CD8-positive, alpha-beta memory T cell (primary cell): ENCODE measurements at regions not wholly inside any gene's neighbourhood (a gene's known extent, or its start where the extent isn't known, plus 50 kb on each side); places are given as distances from the start of the nearest gene placed in this dataset.
A peak's percentile ranks its signal among the peaks of the same experiment; 100 is the strongest.

Source experiments
- CTCF ChIA-PET: fragments of 350-600 bp; sonication (Branson Sonifier 250); formaldehyde crosslinking; loops from one replicate; lab custom pipeline; 2021; ENCODE audit warnings: antibody characterized with exemption; lab: Charles Lee
- POLR2A ChIA-PET: fragments of 350-600 bp; sonication (Branson Sonifier 250); formaldehyde crosslinking; loops from one replicate; lab custom pipeline; 2021; ENCODE audit warnings: antibody characterized with exemption; lab: Charles Lee
- DNase-seq, 5 donors: peaks; one replicate each; pipeline versions ENCODE4 v3.0.0 to v3.0.0-alpha.2; 2020 to 2022; ENCODE audit warnings: mixed read lengths in 1 of 5
- H3K27ac ChIP-seq: one replicate; pipeline ENCODE4 v1.7.0; 2013; ENCODE audit warnings: low read depth, mild to moderate bottlenecking, low read length, moderate library complexity
- H3K27me3 ChIP-seq: 2 replicates; pipeline ENCODE4 v1.7.0; 2013; ENCODE audit warnings: low read length, mild to moderate bottlenecking; ENCODE audit not compliant: insufficient read depth, poor library complexity, severe bottlenecking
- H3K36me3 ChIP-seq: 2 replicates; pipeline ENCODE4 v1.7.0; 2013; ENCODE audit warnings: mild to moderate bottlenecking, low read length, moderate library complexity; ENCODE audit not compliant: insufficient read depth
- H3K4me1 ChIP-seq: 2 replicates; pipeline ENCODE4 v1.7.0; 2013; ENCODE audit warnings: mild to moderate bottlenecking, low read length, moderate library complexity; ENCODE audit not compliant: insufficient read depth
- H3K4me3 ChIP-seq: 2 replicates; pipeline ENCODE4 v1.7.0; 2013; ENCODE audit warnings: mild to moderate bottlenecking, low read length
- H3K9me3 ChIP-seq: 2 replicates; pipeline ENCODE4 v1.7.0; 2013; ENCODE audit warnings: mild to moderate bottlenecking, low read length
- H3K27ac Mint-ChIP-seq, 8 donors: one replicate each; pipeline ENCODE4 v1.8.0; 2020 to 2021; ENCODE audit warnings: mixed read lengths in 8 of 8, mild to moderate bottlenecking in 6 of 8, inconsistent platforms in 3 of 8, moderate library complexity in 3 of 8
- H3K27me3 Mint-ChIP-seq, 2 donors: one replicate each; pipeline ENCODE4 v1.8.0; 2020 to 2021; ENCODE audit warnings: mixed read lengths in 2 of 2, mild to moderate bottlenecking in 1 of 2, moderate library complexity in 1 of 2
- H3K36me3 Mint-ChIP-seq, 3 donors: one replicate each; pipeline ENCODE4 v1.8.0; 2020 to 2021; ENCODE audit warnings: mixed read lengths in 3 of 3, inconsistent platforms in 1 of 3, mild to moderate bottlenecking in 1 of 3
- H3K4me1 Mint-ChIP-seq, 3 donors: one replicate each; pipeline ENCODE4 v1.8.0; 2020 to 2021; ENCODE audit warnings: mixed read lengths in 3 of 3, inconsistent platforms in 1 of 3, mild to moderate bottlenecking in 1 of 3
- H3K4me3 Mint-ChIP-seq, 7 donors: one replicate each; pipeline ENCODE4 v1.8.0; 2020 to 2021; ENCODE audit warnings: mixed read lengths in 7 of 7, mild to moderate bottlenecking in 6 of 7, moderate library complexity in 4 of 7, inconsistent platforms in 2 of 7
- H3K9me3 Mint-ChIP-seq, 5 donors: one replicate each; pipeline ENCODE4 v1.8.0; 2020 to 2022; ENCODE audit warnings: mixed read lengths in 5 of 5, mild to moderate bottlenecking in 3 of 5, moderate library complexity in 2 of 5, inconsistent platforms in 1 of 5

DNA sequence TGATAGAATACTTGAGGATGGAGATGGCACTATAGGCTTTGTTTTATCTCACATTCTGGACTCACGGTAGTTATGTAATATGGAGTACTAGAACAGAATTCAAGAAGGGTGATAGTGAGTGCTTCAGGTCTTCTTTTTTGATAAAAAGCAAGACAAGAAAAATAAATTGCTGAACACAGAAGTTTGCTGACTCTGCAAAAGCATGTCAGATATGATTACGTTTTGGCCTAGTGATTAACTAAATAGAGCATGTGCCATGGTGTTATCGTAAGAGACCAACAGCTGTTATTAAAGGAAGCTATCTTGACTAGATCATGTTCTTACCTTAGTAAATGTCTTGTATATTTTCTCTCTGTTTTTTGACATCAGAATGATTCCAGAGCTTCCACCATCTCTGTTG lies 436.9 kb upstream of the LCORL start:
- H3K4me3 Mint-ChIP-seq = no peak overlapping the region
- H3K4me1 Mint-ChIP-seq = no peaks in the 10 kb centered on the region
- H3K9me3 ChIP-seq = no peaks in the 10 kb centered on the region
- no peaks in the 10 kb centered on the region for H3K27me3 Mint-ChIP-seq
- H3K36me3 ChIP-seq = no peaks in the 10 kb centered on the region
- no peak for DNase-seq
- ChIA-PET POLR2A (no interaction called here), CTCF (no interaction called here)
- H3K4me1 ChIP-seq = no peaks in the 10 kb centered on the region
- H3K27ac ChIP-seq = no peak overlapping the region
- H3K27ac Mint-ChIP-seq = no peak overlapping the region
- peaks cover 0 to 3% (median 0%) of the 10 kb centered on the region in 5 donors for H3K9me3 Mint-ChIP-seq
- no peaks in the 10 kb centered on the region for H3K36me3 Mint-ChIP-seq
- H3K27me3 ChIP-seq = no peaks in the 10 kb centered on the region
- H3K4me3 ChIP-seq = no peak overlapping the region

DNA sequence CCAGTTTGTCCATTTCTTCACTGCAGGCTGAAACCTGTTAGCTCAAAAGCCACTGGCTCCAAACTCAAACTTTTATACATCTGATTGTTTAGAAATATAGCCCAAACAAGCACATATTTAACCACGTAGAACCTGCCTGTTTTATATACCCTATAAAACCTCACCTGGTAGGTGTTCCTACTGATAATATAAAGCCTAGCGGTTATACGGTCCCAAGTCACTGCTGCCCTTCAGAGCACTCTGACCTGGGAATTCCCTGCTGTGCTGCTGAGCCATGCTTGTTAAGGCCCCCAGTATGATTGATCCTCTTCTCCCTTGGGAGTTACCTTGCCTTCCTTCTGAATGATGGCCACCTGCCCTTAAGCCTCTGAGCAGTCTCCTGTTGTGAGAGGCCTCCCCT lies 432.8 kb upstream of the LCORL start:
- Histone ChIP-seq H3K4me3 (no peak overlapping the region), H3K27ac (no peak overlapping the region), H3K27me3 (no peaks in the 10 kb centered on the region), H3K36me3 (no peaks in the 10 kb centered on the region), H3K4me1 (no peaks in the 10 kb centered on the region), H3K9me3 (no peaks in the 10 kb centered on the region)
- CTCF ChIA-PET = no interaction called here
- no peak overlapping the region for H3K4me3 Mint-ChIP-seq
- peaks cover 0 to 3% (median 0%) of the 10 kb centered on the region in 5 donors for H3K9me3 Mint-ChIP-seq
- H3K36me3 Mint-ChIP-seq = no peaks in the 10 kb centered on the region
- DNase-seq = no peak
- H3K27me3 Mint-ChIP-seq = peaks cover 0 to 4% of the 10 kb centered on the region in 2 donors
- POLR2A ChIA-PET = no interaction called here
- H3K4me1 Mint-ChIP-seq = no peaks in the 10 kb centered on the region
- no peak overlapping the region for H3K27ac Mint-ChIP-seq

DNA sequence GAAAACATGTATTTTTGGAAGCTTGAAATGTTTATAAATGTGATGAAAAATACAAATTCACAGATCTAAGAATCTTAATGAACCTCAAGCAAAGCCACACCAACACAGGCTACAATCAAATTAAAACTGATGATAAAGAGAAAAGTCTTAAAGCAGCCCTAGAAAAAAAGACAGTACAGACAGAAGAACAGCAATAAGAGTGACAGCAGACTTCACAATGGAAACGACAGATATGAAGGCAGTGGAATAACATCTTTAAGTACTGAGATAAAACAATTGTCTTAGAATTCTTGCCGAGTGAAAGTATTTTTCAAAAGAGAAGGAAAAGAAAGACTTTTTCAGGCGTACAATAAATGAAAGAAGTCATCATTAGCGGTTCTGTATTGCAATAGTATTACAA lies 423.6 kb upstream of the LCORL start:
- H3K36me3 ChIP-seq = no peaks in the 10 kb centered on the region
- H3K27ac ChIP-seq = no peak overlapping the region
- peaks cover 0 to 24% (median 2%) of the 10 kb centered on the region in 5 donors for H3K9me3 Mint-ChIP-seq
- DNase-seq = no peak
- ChIA-PET CTCF (no interaction called here), POLR2A (no interaction called here)
- no peaks in the 10 kb centered on the region for H3K36me3 Mint-ChIP-seq
- no peaks in the 10 kb centered on the region for H3K9me3 ChIP-seq
- H3K4me1 Mint-ChIP-seq = no peaks in the 10 kb centered on the region
- H3K4me3 ChIP-seq = no peak overlapping the region
- no peak overlapping the region for H3K4me3 Mint-ChIP-seq
- no peak overlapping the region for H3K27ac Mint-ChIP-seq
- peaks cover 0 to 8% of the 10 kb centered on the region in 2 donors for H3K27me3 Mint-ChIP-seq
- no peaks in the 10 kb centered on the region for H3K4me1 ChIP-seq
- no peaks in the 10 kb centered on the region for H3K27me3 ChIP-seq

DNA sequence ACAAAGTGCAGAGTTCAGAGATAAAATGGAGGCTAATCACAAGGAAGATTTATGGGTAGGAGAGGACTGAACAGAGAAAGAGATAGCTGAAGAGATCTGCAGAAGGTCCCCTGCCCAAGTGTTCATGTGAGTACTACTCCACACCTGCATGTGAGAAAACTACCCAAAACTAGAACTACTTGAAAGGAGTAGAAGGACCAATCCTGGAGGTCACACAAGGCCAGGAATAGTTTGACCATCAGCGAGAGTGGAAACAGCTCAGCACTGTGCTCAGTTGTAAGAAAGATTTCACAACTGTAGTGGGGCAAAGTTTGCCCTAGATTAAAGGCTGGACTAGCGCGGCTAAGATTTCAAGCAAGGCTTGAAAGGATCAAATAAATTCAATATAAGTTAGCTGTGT lies 422.7 kb upstream of the LCORL start:
- Histone ChIP-seq H3K4me3 (no peak overlapping the region), H3K36me3 (no peaks in the 10 kb centered on the region), H3K27ac (no peak overlapping the region), H3K4me1 (no peaks in the 10 kb centered on the region), H3K27me3 (no peaks in the 10 kb centered on the region), H3K9me3 (no peaks in the 10 kb centered on the region)
- ChIA-PET CTCF (no interaction called here), POLR2A (no interaction called here)
- Mint-ChIP-seq H3K4me1 (no peaks in the 10 kb centered on the region), H3K27me3 (peaks cover 2 to 8% of the 10 kb centered on the region in 2 donors), H3K4me3 (no peak overlapping the region), H3K9me3 (peaks cover 0 to 23% (median 2%) of the 10 kb centered on the region in 5 donors), H3K36me3 (no peaks in the 10 kb centered on the region), H3K27ac (no peak overlapping the region)
- no peak for DNase-seq

DNA sequence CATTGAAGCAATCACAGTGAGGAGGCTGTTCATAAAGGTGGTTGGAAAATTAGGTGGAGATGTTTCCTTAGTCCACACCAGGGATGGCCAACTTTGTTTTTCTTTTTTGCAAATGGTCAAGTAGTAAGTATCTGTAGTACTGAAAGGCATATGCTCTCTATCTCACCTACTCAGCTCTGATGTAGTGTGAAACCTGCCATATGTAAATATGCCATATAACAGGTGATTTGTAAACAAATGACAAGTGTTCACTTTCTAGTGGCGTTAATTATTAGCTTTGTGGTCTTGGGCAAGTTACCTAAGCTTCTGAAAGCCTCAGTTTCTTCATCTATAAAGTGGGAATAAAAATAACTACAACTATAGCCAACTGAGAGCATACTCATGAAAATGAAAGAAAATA lies 421.4 kb upstream of the LCORL start:
- peaks cover 0 to 20% (median 2%) of the 10 kb centered on the region in 5 donors for H3K9me3 Mint-ChIP-seq
- H3K27me3 Mint-ChIP-seq = peaks cover 4 to 8% of the 10 kb centered on the region in 2 donors
- no peak overlapping the region for H3K4me3 ChIP-seq
- POLR2A ChIA-PET = no interaction called here
- no peaks in the 10 kb centered on the region for H3K4me1 ChIP-seq
- H3K27me3 ChIP-seq = no peaks in the 10 kb centered on the region
- no peak overlapping the region for H3K27ac Mint-ChIP-seq
- H3K36me3 Mint-ChIP-seq = no peaks in the 10 kb centered on the region
- no peaks in the 10 kb centered on the region for H3K4me1 Mint-ChIP-seq
- no peak overlapping the region for H3K27ac ChIP-seq
- no peak overlapping the region for H3K4me3 Mint-ChIP-seq
- no peaks in the 10 kb centered on the region for H3K9me3 ChIP-seq
- CTCF ChIA-PET = no interaction called here
- no peaks in the 10 kb centered on the region for H3K36me3 ChIP-seq
- DNase-seq = no peak

DNA sequence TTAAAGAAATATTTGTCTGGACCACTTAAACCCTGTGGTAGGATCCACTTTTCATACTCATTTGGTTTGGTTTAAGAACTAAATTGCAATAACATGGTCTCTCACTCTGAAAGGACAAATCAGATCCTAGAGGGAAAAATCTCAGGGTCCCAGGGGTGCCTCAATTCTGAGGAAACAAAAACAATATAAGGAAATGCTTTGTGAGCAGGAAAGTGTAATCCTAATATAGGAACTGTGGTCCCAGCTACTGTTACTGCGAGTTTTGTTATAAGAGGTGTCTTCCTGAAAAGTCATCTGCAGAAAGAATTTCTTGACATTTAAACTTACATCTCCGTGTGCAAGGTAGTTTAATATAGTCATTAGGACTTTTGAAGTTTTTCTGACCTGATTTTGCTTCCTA lies 420.1 kb upstream of the LCORL start:
- no peaks in the 10 kb centered on the region for H3K4me1 Mint-ChIP-seq
- no peak overlapping the region for H3K4me3 Mint-ChIP-seq
- H3K9me3 Mint-ChIP-seq = peaks cover 0 to 20% (median 2%) of the 10 kb centered on the region in 5 donors
- H3K9me3 ChIP-seq = no peaks in the 10 kb centered on the region
- H3K4me1 ChIP-seq = no peaks in the 10 kb centered on the region
- no peak overlapping the region for H3K27ac Mint-ChIP-seq
- no peaks in the 10 kb centered on the region for H3K36me3 ChIP-seq
- no peak for DNase-seq
- H3K36me3 Mint-ChIP-seq = no peaks in the 10 kb centered on the region
- peaks cover 4 to 8% of the 10 kb centered on the region in 2 donors for H3K27me3 Mint-ChIP-seq
- no peaks in the 10 kb centered on the region for H3K27me3 ChIP-seq
- H3K4me3 ChIP-seq = no peak overlapping the region
- no peak overlapping the region for H3K27ac ChIP-seq
- CTCF ChIA-PET = no interaction called here
- POLR2A ChIA-PET = no interaction called here

DNA sequence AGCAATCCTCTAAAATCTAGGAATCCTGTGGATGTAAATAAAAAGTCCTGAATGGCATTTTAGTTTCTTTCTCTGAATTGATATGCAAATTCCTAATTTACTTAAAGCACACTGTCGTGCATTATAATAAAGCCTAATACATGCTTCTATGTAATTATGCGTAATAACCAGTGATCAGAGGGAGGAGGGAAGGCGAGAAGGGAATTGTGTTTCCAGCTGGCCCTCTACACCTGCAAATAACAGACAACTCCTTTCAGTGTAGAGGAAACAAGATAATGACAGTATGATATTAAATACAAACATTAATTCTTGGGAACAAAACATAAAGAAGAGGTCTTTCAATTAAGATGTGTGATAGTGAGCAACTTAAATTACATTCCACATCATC lies 419.6 kb upstream of the LCORL start:
- H3K36me3 Mint-ChIP-seq = no peaks in the 10 kb centered on the region
- H3K4me1 ChIP-seq = no peaks in the 10 kb centered on the region
- ChIA-PET POLR2A (no interaction called here), CTCF (no interaction called here)
- no peak overlapping the region for H3K27ac ChIP-seq
- H3K27me3 Mint-ChIP-seq = peaks cover 4 to 8% of the 10 kb centered on the region in 2 donors
- H3K27me3 ChIP-seq = no peaks in the 10 kb centered on the region
- H3K27ac Mint-ChIP-seq = no peak overlapping the region
- no peaks in the 10 kb centered on the region for H3K36me3 ChIP-seq
- DNase-seq = no peak
- no peaks in the 10 kb centered on the region for H3K4me1 Mint-ChIP-seq
- peaks cover 0 to 20% (median 2%) of the 10 kb centered on the region in 5 donors for H3K9me3 Mint-ChIP-seq
- H3K4me3 Mint-ChIP-seq = no peak overlapping the region
- H3K9me3 ChIP-seq = no peaks in the 10 kb centered on the region
- H3K4me3 ChIP-seq = no peak overlapping the region

DNA sequence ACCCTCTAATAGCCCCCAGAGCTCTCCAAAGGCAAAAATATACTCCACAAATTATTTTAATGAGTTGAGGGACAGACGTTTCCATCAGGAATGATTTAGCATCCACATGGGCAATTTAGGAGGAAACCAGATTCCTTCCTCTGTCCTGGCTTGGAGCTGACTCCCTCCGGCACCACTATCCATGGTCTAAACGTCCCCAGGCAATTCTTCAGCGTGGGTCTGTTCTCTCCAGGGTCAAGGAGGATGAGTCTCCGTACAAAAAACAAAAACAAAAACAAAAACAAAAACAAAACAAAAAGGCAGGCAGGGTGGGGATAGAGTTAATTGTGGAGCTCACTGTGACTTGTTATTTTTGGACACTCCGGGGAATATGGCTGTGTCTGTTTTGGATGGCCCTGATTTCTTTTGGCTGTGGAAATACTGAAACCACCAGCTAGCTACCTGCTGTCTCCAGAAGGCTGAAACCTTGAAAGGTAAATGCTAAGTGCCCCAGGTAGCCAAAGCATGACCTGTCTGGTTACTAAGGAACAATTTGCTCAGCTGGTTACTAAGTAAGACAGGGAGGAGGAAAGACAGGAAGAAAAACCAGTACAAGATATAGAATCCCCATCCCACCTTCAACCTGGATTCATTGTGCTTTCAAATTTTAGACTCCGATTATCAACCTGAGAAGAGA lies 419.1 kb upstream of the LCORL start:
- no peak overlapping the region for H3K27ac ChIP-seq
- no peak overlapping the region for H3K27ac Mint-ChIP-seq
- ChIA-PET POLR2A (no interaction called here), CTCF (no interaction called here)
- H3K27me3 Mint-ChIP-seq = peaks cover 4 to 8% of the 10 kb centered on the region in 2 donors
- peaks cover 0 to 20% (median 2%) of the 10 kb centered on the region in 5 donors for H3K9me3 Mint-ChIP-seq
- no peaks in the 10 kb centered on the region for H3K9me3 ChIP-seq
- H3K36me3 Mint-ChIP-seq = no peaks in the 10 kb centered on the region
- H3K4me3 ChIP-seq = no peak overlapping the region
- H3K4me3 Mint-ChIP-seq = peak overlapping the region in 1 of 7 donors; percentile 25
- H3K27me3 ChIP-seq = no peaks in the 10 kb centered on the region
- DNase-seq = no peak
- no peaks in the 10 kb centered on the region for H3K4me1 ChIP-seq
- H3K36me3 ChIP-seq = no peaks in the 10 kb centered on the region
- no peaks in the 10 kb centered on the region for H3K4me1 Mint-ChIP-seq
